Muscle layer of duodenum (tissue), 2 donors: ENCODE measurements at regions not wholly inside any gene's neighbourhood (a gene's known extent, or its start where the extent isn't known, plus 50 kb on each side); places are given as distances from the start of the nearest gene placed in this dataset.

ENCODE experiments used
- H3K27ac ChIP-seq: one replicate; pipeline ENCODE4 v1.7.0; 2013; ENCODE audit warnings: mild to moderate bottlenecking, low read length
- H3K27me3 ChIP-seq: one replicate; pipeline ENCODE4 v1.7.0; 2013; ENCODE audit warnings: low read depth, mild to moderate bottlenecking, control low read depth, low read length
- H3K36me3 ChIP-seq, 2 donors: one replicate each; pipeline ENCODE4 v1.7.0; 2013; ENCODE audit warnings: low read length in 2 of 2, control low read depth in 1 of 2, mild to moderate bottlenecking in 1 of 2; ENCODE audit not compliant: insufficient read depth in 2 of 2, control insufficient read depth in 1 of 2
- H3K4me1 ChIP-seq, 2 donors: one replicate each; pipeline ENCODE4 v1.7.0; 2013; ENCODE audit warnings: low read length in 2 of 2, mild to moderate bottlenecking in 2 of 2, control low read depth in 1 of 2, moderate library complexity in 1 of 2; ENCODE audit not compliant: insufficient read depth in 2 of 2, control insufficient read depth in 1 of 2
- H3K4me3 ChIP-seq, 2 donors: one replicate each; pipeline ENCODE4 v1.7.0; 2013; ENCODE audit warnings: low read length in 2 of 2, low read depth in 1 of 2, mild to moderate bottlenecking in 1 of 2
- H3K9me3 ChIP-seq, 2 donors: one replicate each; pipeline ENCODE4 v1.7.0; 2013; ENCODE audit warnings: low read length in 2 of 2, control low read depth in 1 of 2, mild to moderate bottlenecking in 1 of 2; ENCODE audit not compliant: control insufficient read depth in 1 of 2
- donor health status: healthy.

- Histone ChIP-seq H3K4me1 (no peaks in the 10 kb centered on the region), H3K4me3 (no peak overlapping the region), H3K9me3 (peaks cover 0 to 6% of the 10 kb centered on the region in 2 donors), H3K27me3 (no peaks in the 10 kb centered on the region), H3K36me3 (no peaks in the 10 kb centered on the region), H3K27ac (no peak overlapping the region)
Observed at GRCh38 chr12:116397148-116397547, 119.7 kb upstream of the MED13L start.

- no peaks in the 10 kb centered on the region for H3K4me1 ChIP-seq
- H3K4me3 ChIP-seq = no peak overlapping the region
- H3K27ac ChIP-seq = no peak overlapping the region
- H3K9me3 ChIP-seq = peaks cover 0 to 6% of the 10 kb centered on the region in 2 donors
- H3K27me3 ChIP-seq = no peaks in the 10 kb centered on the region
- no peaks in the 10 kb centered on the region for H3K36me3 ChIP-seq
Observed at GRCh38 chr12:116398193-116398592, 120.7 kb upstream of the MED13L start.

GRCh38 chr12:116399055-116399454, 121.6 kb upstream of the MED13L start:
- Histone ChIP-seq H3K4me3 (no peak overlapping the region), H3K36me3 (no peaks in the 10 kb centered on the region), H3K27me3 (no peaks in the 10 kb centered on the region), H3K4me1 (no peaks in the 10 kb centered on the region), H3K9me3 (peaks cover 0 to 6% of the 10 kb centered on the region in 2 donors), H3K27ac (no peak overlapping the region)

DNA sequence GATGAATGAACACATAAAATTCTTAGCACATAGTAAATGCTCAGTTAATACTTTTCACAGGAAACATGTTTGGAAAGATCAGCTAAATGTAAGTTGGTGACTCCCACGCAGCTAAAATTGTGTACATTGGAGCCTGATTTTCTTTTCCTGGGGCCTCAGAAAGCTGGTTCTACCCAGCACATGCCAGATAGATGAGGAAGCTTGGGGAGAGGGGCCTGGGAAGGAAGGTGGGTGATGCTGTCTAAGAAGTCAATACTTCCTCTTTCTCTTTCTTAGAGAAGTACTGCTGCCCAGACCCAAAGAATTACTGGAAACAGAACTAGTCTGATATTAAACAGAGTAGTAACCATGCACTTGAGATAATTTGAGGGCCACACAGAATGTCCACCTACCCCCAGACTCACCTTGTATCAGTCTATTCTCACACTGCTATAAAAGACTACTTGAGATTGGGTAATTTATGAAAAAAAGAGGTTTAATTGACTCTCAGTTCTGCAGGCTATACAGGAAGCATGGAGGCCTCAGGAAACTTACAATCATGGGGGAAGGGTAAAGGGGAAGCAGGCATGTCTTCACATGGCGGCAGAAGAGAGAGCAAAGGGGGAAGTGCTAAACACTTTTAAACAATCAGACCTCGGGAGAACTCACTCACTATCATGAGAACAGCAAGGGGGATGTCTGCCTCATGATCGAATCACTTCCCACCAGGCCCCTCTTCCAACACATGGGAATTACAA, 123.3 kb upstream of the MED13L start:
- H3K36me3 ChIP-seq = no peaks in the 10 kb centered on the region
- no peaks in the 10 kb centered on the region for H3K27me3 ChIP-seq
- H3K27ac ChIP-seq = no peak overlapping the region
- no peak overlapping the region for H3K4me3 ChIP-seq
- peaks cover 0 to 6% of the 10 kb centered on the region in 2 donors for H3K9me3 ChIP-seq
- no peaks in the 10 kb centered on the region for H3K4me1 ChIP-seq

DNA sequence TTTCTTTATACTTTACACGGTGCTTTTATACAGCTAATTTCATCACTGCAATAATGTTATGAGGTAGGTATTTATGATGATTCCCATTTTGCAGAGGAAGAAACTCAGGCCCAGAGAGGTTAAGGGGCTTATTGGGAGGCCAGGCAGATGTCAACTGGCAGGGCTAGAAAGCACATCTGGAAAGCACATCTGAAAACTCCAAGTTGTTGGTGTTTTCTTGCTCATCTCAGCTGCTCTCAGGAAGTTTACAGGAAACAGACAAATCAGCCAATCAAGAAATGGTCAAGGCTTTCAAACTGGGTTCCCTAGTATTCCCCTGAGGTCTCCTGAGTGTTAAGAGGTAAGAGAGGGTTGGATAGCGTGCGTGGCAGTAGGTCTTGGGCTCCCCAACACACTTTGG, 124.1 kb upstream of the MED13L start:
- H3K9me3 ChIP-seq = peaks cover 0 to 6% of the 10 kb centered on the region in 2 donors
- H3K27ac ChIP-seq = no peak overlapping the region

GRCh38 chr12:116402163-116402939, 124.9 kb upstream of the MED13L start:
- H3K27me3 ChIP-seq = no peaks in the 10 kb centered on the region
- no peak overlapping the region for H3K4me3 ChIP-seq
- H3K4me1 ChIP-seq = no peaks in the 10 kb centered on the region
- no peak overlapping the region for H3K27ac ChIP-seq
- peaks cover 0 to 6% of the 10 kb centered on the region in 2 donors for H3K9me3 ChIP-seq
- H3K36me3 ChIP-seq = no peaks in the 10 kb centered on the region

More for the DNA sequence above, 124.1 kb upstream of the MED13L start:
- H3K27me3 ChIP-seq = no peaks in the 10 kb centered on the region
- H3K36me3 ChIP-seq = no peaks in the 10 kb centered on the region
- H3K4me1 ChIP-seq = no peaks in the 10 kb centered on the region
- no peak overlapping the region for H3K4me3 ChIP-seq

GRCh38 chr12:116403546-116403945, 126.1 kb upstream of the MED13L start:
- Histone ChIP-seq H3K4me3 (no peak overlapping the region), H3K9me3 (peaks cover 0 to under 1% of the 10 kb centered on the region in 2 donors), H3K36me3 (no peaks in the 10 kb centered on the region), H3K4me1 (no peaks in the 10 kb centered on the region), H3K27ac (no peak overlapping the region), H3K27me3 (no peaks in the 10 kb centered on the region)

DNA sequence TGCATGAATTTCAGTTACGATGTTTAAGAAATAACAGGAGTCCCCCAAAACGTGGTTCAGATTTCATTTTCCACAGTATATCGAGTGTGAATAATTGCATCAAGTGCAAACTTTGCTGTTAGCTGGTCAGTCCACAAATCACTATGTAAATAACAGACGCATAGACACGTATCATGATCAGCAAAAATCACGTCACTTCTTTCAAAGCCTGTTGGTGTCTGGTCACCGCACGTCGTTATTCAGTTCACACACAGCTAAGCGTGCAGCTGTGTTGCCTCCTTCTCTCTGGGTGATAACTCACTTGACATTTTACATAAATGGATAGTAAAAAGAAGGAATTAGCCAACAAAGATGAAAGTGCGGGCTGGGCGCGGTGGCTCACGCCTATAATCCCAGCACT, 126.8 kb upstream of the MED13L start:
- Histone ChIP-seq H3K9me3 (no peaks in the 10 kb centered on the region), H3K27ac (no peak overlapping the region), H3K36me3 (no peaks in the 10 kb centered on the region), H3K4me1 (no peaks in the 10 kb centered on the region), H3K27me3 (no peaks in the 10 kb centered on the region), H3K4me3 (no peak overlapping the region)

GRCh38 chr12:116404913-116405611, 127.6 kb upstream of the MED13L start:
- no peaks in the 10 kb centered on the region for H3K36me3 ChIP-seq
- H3K27ac ChIP-seq = no peak overlapping the region
- no peak overlapping the region for H3K4me3 ChIP-seq
- no peaks in the 10 kb centered on the region for H3K27me3 ChIP-seq
- H3K9me3 ChIP-seq = no peaks in the 10 kb centered on the region
- peaks cover 0 to 4% of the 10 kb centered on the region in 2 donors for H3K4me1 ChIP-seq

GRCh38 chr12:116406529-116406928, 129.0 kb upstream of the MED13L start:
- Histone ChIP-seq H3K27me3 (no peaks in the 10 kb centered on the region), H3K36me3 (no peaks in the 10 kb centered on the region), H3K9me3 (no peaks in the 10 kb centered on the region), H3K27ac (no peak overlapping the region), H3K4me1 (peaks cover 0 to 15% of the 10 kb centered on the region in 2 donors), H3K4me3 (no peak overlapping the region)

DNA sequence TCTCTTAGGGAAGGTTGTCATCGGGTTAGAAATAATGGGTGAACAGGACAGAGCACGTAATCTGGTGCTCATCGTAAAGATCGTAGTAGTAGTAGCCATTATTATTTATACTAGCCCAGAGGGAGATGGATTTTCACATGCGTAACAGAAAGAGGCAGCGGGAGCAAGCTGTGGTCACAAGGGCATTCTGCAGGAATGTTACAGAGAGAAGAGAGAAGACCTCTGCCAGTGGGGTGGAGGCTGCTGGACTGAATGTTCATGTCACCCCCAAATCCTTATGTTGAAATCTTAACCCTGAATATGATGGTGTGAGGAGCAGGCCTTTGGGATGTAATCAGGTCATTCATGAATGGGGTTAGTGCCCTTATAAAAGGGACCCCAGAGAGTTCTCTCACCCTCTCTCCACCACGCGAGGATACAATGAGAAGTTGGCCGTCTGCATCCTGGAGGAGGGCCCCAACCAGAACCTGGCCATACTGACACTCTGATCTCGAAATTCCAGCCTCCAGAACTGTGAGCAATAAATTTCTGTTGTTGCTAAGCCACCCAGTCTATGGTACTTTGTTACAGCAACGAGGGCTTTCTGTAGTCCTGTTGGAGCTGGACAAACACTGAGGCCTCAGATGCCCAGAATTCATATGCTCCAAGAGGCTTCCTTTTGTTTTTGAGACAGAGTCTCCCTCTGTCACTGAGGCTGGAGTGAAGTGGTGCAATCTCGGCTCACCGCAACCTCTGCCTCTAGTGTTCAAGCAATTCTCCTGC, 131.2 kb upstream of the MED13L start:
- no peaks in the 10 kb centered on the region for H3K36me3 ChIP-seq
- H3K9me3 ChIP-seq = no peaks in the 10 kb centered on the region
- H3K4me3 ChIP-seq = no peak overlapping the region
- no peak overlapping the region for H3K27ac ChIP-seq
- peaks cover 0 to 15% of the 10 kb centered on the region in 2 donors for H3K4me1 ChIP-seq
- H3K27me3 ChIP-seq = no peaks in the 10 kb centered on the region
